OCI-LY3 (cell line): ENCODE measurements at regions not wholly inside any gene's neighbourhood (a gene's known extent, or its start where the extent isn't known, plus 50 kb on each side); places are given as distances from the start of the nearest gene placed in this dataset.

Experiments
- EZH2phosphoT487 ChIP-seq: fragments of 200-600 bp; shearing (Covaris generic); IDR thresholded peaks from 2 replicates; pipeline ENCODE4 v1.6.1; 2018; ENCODE audit warnings: antibody characterized with exemption, mixed run types, low read depth
- TF ChIP-seq, protein P1 (sequence below): fragments of 200-600, 300-600 bp; sonication (generic); IDR thresholded peaks from 2 replicates; pipeline ENCODE4 v1.5.1; 2014; ENCODE audit warnings: antibody characterized with exemption, low read length, low read depth

GRCh38 chr16:22621586-22622155, 111.0 kb downstream of the NPIPB5 start:
- TF ChIP-seq, protein P1, sequence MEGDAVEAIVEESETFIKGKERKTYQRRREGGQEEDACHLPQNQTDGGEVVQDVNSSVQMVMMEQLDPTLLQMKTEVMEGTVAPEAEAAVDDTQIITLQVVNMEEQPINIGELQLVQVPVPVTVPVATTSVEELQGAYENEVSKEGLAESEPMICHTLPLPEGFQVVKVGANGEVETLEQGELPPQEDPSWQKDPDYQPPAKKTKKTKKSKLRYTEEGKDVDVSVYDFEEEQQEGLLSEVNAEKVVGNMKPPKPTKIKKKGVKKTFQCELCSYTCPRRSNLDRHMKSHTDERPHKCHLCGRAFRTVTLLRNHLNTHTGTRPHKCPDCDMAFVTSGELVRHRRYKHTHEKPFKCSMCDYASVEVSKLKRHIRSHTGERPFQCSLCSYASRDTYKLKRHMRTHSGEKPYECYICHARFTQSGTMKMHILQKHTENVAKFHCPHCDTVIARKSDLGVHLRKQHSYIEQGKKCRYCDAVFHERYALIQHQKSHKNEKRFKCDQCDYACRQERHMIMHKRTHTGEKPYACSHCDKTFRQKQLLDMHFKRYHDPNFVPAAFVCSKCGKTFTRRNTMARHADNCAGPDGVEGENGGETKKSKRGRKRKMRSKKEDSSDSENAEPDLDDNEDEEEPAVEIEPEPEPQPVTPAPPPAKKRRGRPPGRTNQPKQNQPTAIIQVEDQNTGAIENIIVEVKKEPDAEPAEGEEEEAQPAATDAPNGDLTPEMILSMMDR = no peak
- no peak for TF ChIP-seq EZH2phosphoT487
